Suprapubic skin (tissue), 3 donors: ENCODE measurements at regions not wholly inside any gene's neighbourhood (a gene's known extent, or its start where the extent isn't known, plus 50 kb on each side); places are given as distances from the start of the nearest gene placed in this dataset.

ENCODE experiments used
- CTCF ChIP-seq, 2 donors: fragments of 200-600 bp in 1 of 2; fragments of 450-650 bp in 1 of 2; sonication (generic) in 1 of 2; IDR thresholded peaks; one replicate each; pipeline ENCODE4 v1.5.1; 2016 to 2019; ENCODE audit warnings: antibody characterized with exemption in 2 of 2, mild to moderate bottlenecking in 1 of 2, moderate library complexity in 1 of 2
- EP300 ChIP-seq: sonication (generic); formaldehyde crosslinking; IDR thresholded peaks from one replicate; pipeline ENCODE4 v1.6.1; 2017; ENCODE audit warnings: antibody characterized with exemption

- no peak for TF ChIP-seq CTCF (IDR thresholded peaks at IDR 0.05)
- TF ChIP-seq EP300: no peak
These were observed 67.2 kb upstream of the LMO1 start for GRCh38 chr11:8330896-8331295.
